Activated T-helper 2 cell treated with anti-CD3 and anti-CD28 coated beads, Interferon-gamma antibody, Interleukin-2, Interleukin-4, amounts not matched to agents 10 μg/mL and 5 μg/mL and 100 μg/mL, durations not matched to agents 14 hours and 24 hours and 36 hours (primary cell): ENCODE measurements at regions not wholly inside any gene's neighbourhood (a gene's known extent, or its start where the extent isn't known, plus 50 kb on each side); places are given as distances from the start of the nearest gene placed in this dataset.

ENCODE experiments used
- DNase-seq: peaks from one replicate; pipeline ENCODE4 v3.0.0; 2021; ENCODE audit warnings: low spot score
- H3K27ac Mint-ChIP-seq: one replicate; pipeline ENCODE4 v1.8.0; 2021; ENCODE audit warnings: mixed read lengths
- H3K27me3 Mint-ChIP-seq: one replicate; pipeline ENCODE4 v1.8.0; 2021; ENCODE audit warnings: low read depth, mixed read lengths
- H3K36me3 Mint-ChIP-seq: one replicate; pipeline ENCODE4 v1.8.0; 2021; ENCODE audit warnings: low read depth, mixed read lengths
- H3K4me1 Mint-ChIP-seq: one replicate; pipeline ENCODE4 v1.8.0; 2021; ENCODE audit warnings: low read depth, mixed read lengths
- H3K4me3 Mint-ChIP-seq: one replicate; pipeline ENCODE4 v1.8.0; 2021; ENCODE audit warnings: low read depth, mild to moderate bottlenecking, moderate library complexity, mixed read lengths
- H3K9me3 Mint-ChIP-seq: one replicate; pipeline ENCODE4 v1.8.0; 2021; ENCODE audit warnings: mixed read lengths
- intact Hi-C: fragments of 100-400 bp; cut with micrococcal nuclease; formaldehyde crosslinking; loops from one replicate; pipeline ENCODE4 v1.15.1; 2023

GRCh38 chr20:50325215-50325614 is 134.6 kb downstream of the CEBPB start:
- Mint-ChIP-seq H3K27ac (no peak overlapping the region), H3K36me3 (no peaks in the 10 kb centered on the region), H3K9me3 (peaks cover 12% of the 10 kb centered on the region), H3K27me3 (no peaks in the 10 kb centered on the region), H3K4me3 (no peak overlapping the region), H3K4me1 (peaks cover 8% of the 10 kb centered on the region)
- intact Hi-C loops, result no loop called here
- DNase-seq, result no peak

GRCh38 chr20:50325651-50326050 is 135.0 kb downstream of the CEBPB start:
- H3K9me3 Mint-ChIP-seq, result peaks cover 12% of the 10 kb centered on the region
- DNase-seq, result no peak
- peaks cover 4% of the 10 kb centered on the region for H3K4me1 Mint-ChIP-seq
- no peak overlapping the region for H3K4me3 Mint-ChIP-seq
- H3K27me3 Mint-ChIP-seq, result no peaks in the 10 kb centered on the region
- no peak overlapping the region for H3K27ac Mint-ChIP-seq
- H3K36me3 Mint-ChIP-seq, result no peaks in the 10 kb centered on the region
- intact Hi-C loops, result no loop called here

DNA sequence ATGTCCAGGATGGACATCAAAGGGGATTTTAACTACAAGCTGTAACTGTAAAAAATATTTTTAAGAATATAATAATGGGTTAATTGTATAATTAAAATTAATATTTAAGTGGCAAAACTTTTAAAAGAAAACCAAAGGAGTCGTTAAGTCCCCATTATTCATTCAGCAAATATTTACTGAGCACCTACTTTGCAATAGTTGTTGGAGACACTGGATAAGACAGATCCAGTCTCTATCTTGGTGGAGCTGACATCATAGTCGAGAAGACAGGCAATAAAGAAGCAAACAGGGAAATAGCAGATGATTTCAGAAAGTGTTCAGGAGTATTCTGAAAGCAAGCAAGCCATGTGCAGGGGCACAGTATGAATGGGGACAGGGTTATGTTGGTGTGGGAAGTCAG is 137.0 kb downstream of the CEBPB start:
- no peak for DNase-seq
- H3K4me3 Mint-ChIP-seq, result no peak overlapping the region
- H3K9me3 Mint-ChIP-seq, result peaks cover 12% of the 10 kb centered on the region
- no peaks in the 10 kb centered on the region for H3K36me3 Mint-ChIP-seq
- H3K27me3 Mint-ChIP-seq, result no peaks in the 10 kb centered on the region
- no peaks in the 10 kb centered on the region for H3K4me1 Mint-ChIP-seq
- no peak overlapping the region for H3K27ac Mint-ChIP-seq
- intact Hi-C loops, result no loop called here

DNA sequence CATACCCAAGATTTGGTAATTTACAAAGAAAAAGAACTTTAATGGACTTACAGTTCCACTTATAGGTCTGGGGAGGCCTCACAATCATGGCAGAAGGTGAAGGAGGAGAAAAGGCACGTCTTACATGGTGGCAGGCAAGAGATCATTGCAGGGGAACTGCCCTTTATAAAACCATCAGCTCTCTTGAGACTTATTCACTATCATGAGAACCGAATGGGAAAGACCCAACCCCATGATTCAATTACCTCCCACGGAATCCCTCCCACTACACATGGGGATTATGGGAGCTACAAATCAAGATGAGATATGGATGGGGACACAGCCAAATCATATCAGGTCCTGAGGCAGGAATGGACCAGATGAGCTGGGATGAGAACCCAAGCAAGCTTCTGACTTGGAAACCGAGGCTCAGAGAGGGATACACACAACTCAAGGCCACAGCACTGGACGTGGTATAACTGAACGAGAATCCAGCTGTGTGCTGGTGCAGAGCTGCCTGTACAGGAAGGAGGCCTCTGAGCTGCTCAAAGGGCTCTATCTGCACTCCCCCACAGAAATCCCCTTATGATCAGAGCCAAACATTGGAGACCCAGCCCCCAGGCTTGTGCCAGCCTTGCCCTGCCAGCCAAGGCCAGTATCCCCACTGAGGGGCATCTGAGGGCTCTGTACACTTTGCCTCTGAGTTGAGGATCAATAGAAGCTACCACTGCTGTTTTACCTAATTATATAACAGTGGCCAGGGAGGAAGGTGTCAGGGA is 137.8 kb downstream of the CEBPB start:
- H3K27me3 Mint-ChIP-seq, result no peaks in the 10 kb centered on the region
- H3K4me3 Mint-ChIP-seq, result no peak overlapping the region
- H3K36me3 Mint-ChIP-seq, result no peaks in the 10 kb centered on the region
- H3K4me1 Mint-ChIP-seq, result no peaks in the 10 kb centered on the region
- no peak overlapping the region for H3K27ac Mint-ChIP-seq
- intact Hi-C loops, result no loop called here
- H3K9me3 Mint-ChIP-seq, result peaks cover 12% of the 10 kb centered on the region
- no peak for DNase-seq

DNA sequence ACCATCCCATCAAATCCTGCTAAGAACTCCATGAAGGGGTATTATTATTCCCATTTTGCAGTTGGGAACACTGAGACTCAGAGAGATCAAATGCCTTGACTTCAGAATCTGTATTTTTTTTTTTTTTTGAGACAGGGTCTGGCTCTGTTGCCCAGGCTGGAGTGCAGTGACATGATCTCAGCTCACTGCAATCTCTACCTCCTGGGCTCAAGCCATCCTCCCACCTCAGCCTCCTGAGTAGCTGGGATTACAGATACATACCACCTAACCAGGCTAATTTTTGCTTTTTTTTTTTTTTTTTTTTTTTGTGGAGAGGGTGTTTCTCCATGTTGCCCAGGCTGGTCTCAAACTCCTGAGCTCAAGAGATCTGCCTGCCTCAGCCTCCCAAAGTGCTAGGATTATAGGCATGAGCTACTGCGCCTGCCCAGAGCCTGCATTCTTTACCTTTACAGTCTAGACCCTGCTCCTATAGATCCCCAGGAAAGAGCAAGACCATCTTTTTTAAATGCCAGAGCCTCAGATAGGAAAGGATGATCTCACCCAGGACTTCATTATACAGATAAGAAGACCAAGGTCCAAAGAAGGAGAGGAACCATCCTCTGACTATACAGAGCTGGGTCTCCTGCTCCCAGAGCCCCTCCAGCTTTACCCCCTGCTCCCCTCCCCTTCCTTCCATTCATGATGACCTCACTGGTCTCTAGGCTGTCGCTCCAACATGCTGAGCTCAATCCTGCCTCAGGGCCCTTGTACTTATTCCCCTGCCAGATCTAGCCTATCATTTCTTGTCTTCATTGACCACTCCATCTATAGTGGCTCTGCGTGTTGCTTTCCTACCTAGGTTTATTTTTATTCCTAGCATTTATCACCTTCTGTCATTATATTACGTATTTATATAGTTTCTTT is 138.6 kb downstream of the CEBPB start:
- peaks cover 12% of the 10 kb centered on the region for H3K9me3 Mint-ChIP-seq

DNA sequence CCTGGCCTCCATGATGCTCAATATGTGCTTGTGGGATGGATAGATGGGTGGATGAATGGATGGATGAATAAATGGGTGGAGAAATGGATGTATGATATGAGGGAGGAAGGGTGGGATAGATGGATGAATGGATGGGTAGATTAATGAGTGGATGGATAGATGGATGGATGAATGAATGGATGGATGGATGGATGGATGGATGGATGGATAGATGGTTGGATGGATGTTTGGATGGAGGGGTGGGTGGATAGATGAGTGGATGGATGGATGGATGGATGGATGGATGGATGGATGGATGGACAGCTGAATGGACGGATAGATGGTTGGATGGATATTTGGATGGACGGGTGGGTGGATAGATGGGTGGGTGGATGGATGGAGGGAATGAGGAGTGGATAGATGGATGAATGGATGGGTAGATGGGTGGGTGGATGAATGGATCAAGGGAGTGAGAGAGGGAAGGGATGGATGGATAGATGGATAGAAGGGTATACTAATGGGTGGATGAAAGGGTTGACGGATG is 139.4 kb downstream of the CEBPB start:
- DNase-seq, result no peak
- no peak overlapping the region for H3K4me3 Mint-ChIP-seq
- H3K36me3 Mint-ChIP-seq, result no peaks in the 10 kb centered on the region
- intact Hi-C loops, result no loop called here
- peaks cover 3% of the 10 kb centered on the region for H3K4me1 Mint-ChIP-seq
- H3K27ac Mint-ChIP-seq, result no peak overlapping the region
- peaks cover 12% of the 10 kb centered on the region for H3K9me3 Mint-ChIP-seq
- H3K27me3 Mint-ChIP-seq, result no peaks in the 10 kb centered on the region

More for the DNA sequence above, 138.6 kb downstream of the CEBPB start:
- Mint-ChIP-seq H3K36me3 (no peaks in the 10 kb centered on the region), H3K4me3 (no peak overlapping the region), H3K27me3 (no peaks in the 10 kb centered on the region), H3K27ac (no peak overlapping the region), H3K4me1 (no peaks in the 10 kb centered on the region)
- intact Hi-C loops, result no loop called here
- no peak for DNase-seq

GRCh38 chr20:50330504-50331313 is 140.1 kb downstream of the CEBPB start:
- intact Hi-C loops, result no loop called here
- no peak for DNase-seq
- peaks cover 11% of the 10 kb centered on the region for H3K9me3 Mint-ChIP-seq

GRCh38 chr20:50331469-50332363 is 141.1 kb downstream of the CEBPB start:
- intact Hi-C loops, result no loop called here
- no peak overlapping the region for H3K27ac Mint-ChIP-seq
- no peak overlapping the region for H3K4me3 Mint-ChIP-seq
- peaks cover 12% of the 10 kb centered on the region for H3K4me1 Mint-ChIP-seq
- no peaks in the 10 kb centered on the region for H3K36me3 Mint-ChIP-seq
- H3K27me3 Mint-ChIP-seq, result no peaks in the 10 kb centered on the region
- H3K9me3 Mint-ChIP-seq, result peaks cover 9% of the 10 kb centered on the region
- DNase-seq, result no peak

More at GRCh38 chr20:50330504-50331313, 140.1 kb downstream of the CEBPB start:
- Mint-ChIP-seq H3K27ac (no peak overlapping the region), H3K4me1 (peaks cover 5% of the 10 kb centered on the region), H3K36me3 (no peaks in the 10 kb centered on the region), H3K27me3 (no peaks in the 10 kb centered on the region), H3K4me3 (no peak overlapping the region)

DNA sequence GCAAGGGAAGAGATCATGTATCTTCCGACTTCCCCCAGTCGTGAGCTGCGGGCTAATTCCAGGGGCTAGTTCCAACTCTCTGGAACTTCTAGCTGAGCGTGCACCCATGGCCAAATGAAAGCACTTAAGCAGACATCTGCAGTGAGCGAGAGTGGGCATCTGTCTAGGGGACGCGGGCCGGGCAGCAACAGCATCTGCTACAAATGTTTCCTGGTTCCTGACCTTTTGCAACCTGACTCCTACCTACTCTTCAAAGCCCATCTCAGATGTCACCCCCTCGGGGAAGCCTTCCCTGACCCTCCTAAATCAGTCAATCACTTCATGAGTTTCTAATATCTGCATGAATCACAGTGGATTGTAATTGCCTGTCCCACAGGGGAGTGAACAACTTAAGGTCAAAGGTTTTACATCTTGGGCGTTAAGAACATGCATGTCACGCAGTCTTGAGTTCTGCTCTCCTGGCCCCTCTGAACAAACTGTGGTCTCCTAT is 141.9 kb downstream of the CEBPB start:
- H3K27ac Mint-ChIP-seq, result no peak overlapping the region
- no peak overlapping the region for H3K4me3 Mint-ChIP-seq
- intact Hi-C loops, result no loop called here
- H3K9me3 Mint-ChIP-seq, result peaks cover 9% of the 10 kb centered on the region
- peaks cover 17% of the 10 kb centered on the region for H3K4me1 Mint-ChIP-seq
- no peaks in the 10 kb centered on the region for H3K36me3 Mint-ChIP-seq
- H3K27me3 Mint-ChIP-seq, result no peaks in the 10 kb centered on the region
- no peak for DNase-seq

- no peaks in the 10 kb centered on the region for H3K27me3 Mint-ChIP-seq
- peaks cover 23% of the 10 kb centered on the region for H3K4me1 Mint-ChIP-seq
- intact Hi-C loops, result no loop called here
- no peak for DNase-seq
- no peak overlapping the region for H3K27ac Mint-ChIP-seq
- H3K9me3 Mint-ChIP-seq, result peaks cover 4% of the 10 kb centered on the region
- H3K36me3 Mint-ChIP-seq, result no peaks in the 10 kb centered on the region
- H3K4me3 Mint-ChIP-seq, result no peak overlapping the region
These were observed 142.6 kb downstream of the CEBPB start for GRCh38 chr20:50333131-50333670.

DNA sequence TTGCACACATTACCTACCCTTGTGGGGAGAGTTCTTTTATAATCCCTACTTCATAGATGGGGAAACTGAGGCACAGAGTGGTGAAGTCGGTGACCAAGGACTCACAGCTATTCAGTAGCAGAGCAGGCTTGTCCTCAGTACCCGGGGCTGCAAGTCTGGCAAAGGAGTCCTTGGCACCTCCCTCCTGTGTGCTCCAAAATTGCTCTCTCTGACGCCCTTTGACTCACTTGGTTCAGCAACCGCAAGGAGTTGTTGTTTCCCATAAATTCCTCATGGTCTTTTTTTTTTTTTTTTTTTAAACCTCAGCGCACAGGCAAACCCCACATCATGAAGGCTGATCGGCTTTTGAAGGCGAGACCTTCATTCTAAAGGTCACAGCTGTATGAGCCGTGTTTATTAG is 143.2 kb downstream of the CEBPB start:
- Mint-ChIP-seq H3K4me1 (peaks cover 29% of the 10 kb centered on the region), H3K27me3 (no peaks in the 10 kb centered on the region)

More for the DNA sequence above, 143.2 kb downstream of the CEBPB start:
- intact Hi-C loops, result no loop called here
- no peaks in the 10 kb centered on the region for H3K36me3 Mint-ChIP-seq
- peaks cover 3% of the 10 kb centered on the region for H3K9me3 Mint-ChIP-seq
- no peak overlapping the region for H3K4me3 Mint-ChIP-seq
- H3K27ac Mint-ChIP-seq, result no peak overlapping the region
- no peak for DNase-seq
